IMR-90 (cell line): ENCODE measurements at regions not wholly inside any gene's neighbourhood (a gene's known extent, or its start where the extent isn't known, plus 50 kb on each side); places are given as distances from the start of the nearest gene placed in this dataset.

Experiments used
- ATAC-seq: fragments of 200-7000 bp; cut with Tn5 transposase; 2 replicates; pipeline ENCODE4 v1.9.1; 2020; ENCODE audit warnings: low read depth, mild to moderate bottlenecking, moderate library complexity
- BruUV-seq: library from RNA; stranded (reverse); fragments of 400-500 nt; replicated peaks from 2 replicates; lab custom pipeline; 2021; lab: Mats Ljungman, UMichigan
- CTCF ChIA-PET: fragments of 300-600 bp; formaldehyde crosslinking; extraction: SDS; loops from one replicate; lab custom pipeline; 2021; ENCODE audit warnings: antibody characterized with exemption; lab: Yijun Ruan, JAX
- POLR2A ChIA-PET: fragments of 300-600 bp; sonication (Branson Sonifier 250); formaldehyde crosslinking; loops from one replicate; lab custom pipeline; 2022; ENCODE audit warnings: antibody characterized with exemption; ENCODE audit not compliant: unreplicated experiment; lab: Charles Lee
- DNase-seq: peaks from one replicate; pipeline ENCODE4 v3.0.0; 2013
- H2AFZ ChIP-seq: replicated peaks from 2 replicates; pipeline ENCODE3; 2013; ENCODE audit warnings: low read length, mild to moderate bottlenecking; ENCODE audit not compliant: poor library complexity
- H2AK5ac ChIP-seq: 2 replicates; pipeline ENCODE4 v1.6.1; 2013; ENCODE audit warnings: low read depth, low read length, inconsistent platforms
- H2AK9ac ChIP-seq: replicated peaks from 2 replicates; pipeline ENCODE3; 2013; ENCODE audit warnings: mild to moderate bottlenecking, low read depth, low read length, moderate library complexity; ENCODE audit not compliant: poor library complexity
- H2BK120ac ChIP-seq: 2 replicates; pipeline ENCODE4 v1.6.1; 2013; ENCODE audit warnings: low read depth, low read length, inconsistent platforms
- H2BK15ac ChIP-seq: 3 replicates; pipeline ENCODE4 v1.6.1; 2013; ENCODE audit warnings: low read depth, low read length, inconsistent platforms
- H2BK20ac ChIP-seq: 2 replicates; pipeline ENCODE4 v1.6.1; 2013; ENCODE audit warnings: low read depth, mild to moderate bottlenecking, inconsistent platforms, low read length, moderate library complexity
- H2BK5ac ChIP-seq: 2 replicates; pipeline ENCODE4 v1.6.1; 2013; ENCODE audit warnings: mild to moderate bottlenecking, low read depth, low read length, inconsistent platforms; ENCODE audit not compliant: poor library complexity, severe bottlenecking
- H3K14ac ChIP-seq: replicated peaks from 2 replicates; pipeline ENCODE4 v1.6.1; 2013; ENCODE audit warnings: low read depth, low read length, inconsistent platforms
- H3K18ac ChIP-seq: 2 replicates; pipeline ENCODE4 v1.6.1; 2013; ENCODE audit warnings: low read depth, low read length, control low read depth
- H3K23ac ChIP-seq: 2 replicates; pipeline ENCODE4 v1.6.1; 2013; ENCODE audit warnings: low read depth, low read length, inconsistent platforms
- H3K27ac ChIP-seq: 2 replicates; pipeline ENCODE4 v1.5.1; 2013; ENCODE audit warnings: mild to moderate bottlenecking, control low read depth, low read length; ENCODE audit not compliant: insufficient read depth
- H3K27me3 ChIP-seq: 2 replicates; pipeline ENCODE4 v1.6.1; 2013; ENCODE audit warnings: low read length; ENCODE audit not compliant: control insufficient read depth, insufficient read depth
- H3K36me3 ChIP-seq: 2 replicates; pipeline ENCODE4 v1.6.1; 2013; ENCODE audit warnings: low read length, mixed read lengths; ENCODE audit not compliant: control insufficient read depth, insufficient read depth
- H3K4ac ChIP-seq: 2 replicates; pipeline ENCODE4 v1.6.1; 2013; ENCODE audit warnings: low read depth, low read length, inconsistent platforms
- H3K4me1 ChIP-seq: 2 replicates; pipeline ENCODE4 v1.6.1; 2013; ENCODE audit warnings: low read length, mixed read lengths; ENCODE audit not compliant: control insufficient read depth, insufficient read depth
- H3K4me2 ChIP-seq: 2 replicates; pipeline ENCODE4 v1.6.1; 2013; ENCODE audit warnings: low read depth, mild to moderate bottlenecking, control low read depth, low read length, moderate library complexity
- H3K4me3 ChIP-seq: 2 replicates; pipeline ENCODE4 v1.5.1; 2013; ENCODE audit warnings: low read depth, mild to moderate bottlenecking, control low read depth, low read length, moderate library complexity; ENCODE audit not compliant: insufficient read depth
- H3K56ac ChIP-seq: 2 replicates; pipeline ENCODE4 v1.6.1; 2013; ENCODE audit warnings: low read length, inconsistent platforms; ENCODE audit not compliant: insufficient read depth; ENCODE audit errors: extremely low read depth
- H3K79me1 ChIP-seq, 2 experiments: 2 replicates each; pipeline ENCODE4 v1.6.1; 2013; ENCODE audit warnings: low read length in 2 of 2, inconsistent platforms in 1 of 2, low read depth in 1 of 2
- H3K9ac ChIP-seq: 2 replicates; pipeline ENCODE4 v1.6.1; 2013; ENCODE audit warnings: low read depth, low read length, control low read depth
- H3K9me1 ChIP-seq: 2 replicates; pipeline ENCODE4 v1.6.1; 2013; ENCODE audit warnings: low read length, inconsistent platforms; ENCODE audit not compliant: insufficient read depth
- H3K9me3 ChIP-seq: 2 replicates; pipeline ENCODE4 v1.6.1; 2013; ENCODE audit warnings: low read length; ENCODE audit not compliant: control insufficient read depth, insufficient read depth
- H4K20me1 ChIP-seq: 2 replicates; pipeline ENCODE4 v1.6.1; 2013; ENCODE audit warnings: low read length, inconsistent platforms; ENCODE audit not compliant: insufficient read depth
- H4K5ac ChIP-seq: 2 replicates; pipeline ENCODE4 v1.6.1; 2013; ENCODE audit warnings: mild to moderate bottlenecking, low read depth, low read length, control low read depth
- H4K8ac ChIP-seq, 2 experiments: 2 replicates each; pipeline ENCODE4 v1.6.1; 2013; ENCODE audit warnings: low read depth in 2 of 2, low read length in 2 of 2, control low read depth in 1 of 2, inconsistent platforms in 1 of 2
- H4K91ac ChIP-seq: 2 replicates; pipeline ENCODE4 v1.6.1; 2013; ENCODE audit warnings: low read depth, low read length, inconsistent platforms; ENCODE audit not compliant: insufficient read depth
- BHLHE40 ChIP-seq: fragments of 150-350 bp; IDR thresholded peaks from 2 replicates; pipeline ENCODE4 v1.6.1; 2016; ENCODE audit warnings: mild to moderate bottlenecking, low read depth, low read length
- CEBPB ChIP-seq: IDR thresholded peaks from 2 replicates; pipeline ENCODE4 v1.6.1; 2012; ENCODE audit warnings: low read depth, low read length, improper control_type of control experiment
- ELK1 ChIP-seq: fragments of 150-350 bp; IDR thresholded peaks from 2 replicates; pipeline ENCODE4 v1.6.1; 2016; ENCODE audit warnings: low read depth, mild to moderate bottlenecking, low read length, moderate library complexity, borderline replicate concordance
- FOS ChIP-seq: fragments of 150-350 bp; IDR thresholded peaks from 2 replicates; pipeline ENCODE4 v1.6.1; 2016; ENCODE audit warnings: low read depth, low read length
- POLR2A ChIP-seq: IDR thresholded peaks from 2 replicates; pipeline ENCODE4 v1.6.1; 2012; ENCODE audit warnings: mild to moderate bottlenecking, low read depth, low read length
- WGBS, 2 experiments: methylation state at CpG; one replicate each; pipeline versions ENCODE4 v1.1.5 to v1.1.7; 2013; ENCODE audit warnings: missing lambda C conversion rate in 2 of 2; ENCODE audit not compliant: insufficient read length in 1 of 2; ENCODE audit errors: extremely low coverage in 2 of 2; 5-methylcytosine and 5-hydroxymethylcytosine counted together
- dilution Hi-C: fragments of 300-500 bp; cut with HindIII; formaldehyde crosslinking; loops from one replicate; pipeline ENCODE4 v1.14.3; 2018; ENCODE audit warnings: low sequenced_read_pairs; ENCODE audit not compliant: unreplicated experiment
- in situ Hi-C: fragments of 300-500 bp; cut with MboI; formaldehyde crosslinking; loops from 3 replicates; pipeline ENCODE4 v1.14.3; 2019; ENCODE audit warnings: low sequenced_read_pairs, inconsistent platforms, mixed read lengths
- intact Hi-C: fragments of 100-400 bp; cut with micrococcal nuclease; formaldehyde crosslinking; loops from 2 replicates; pipeline ENCODE4 v1.10.0; 2022

DNA sequence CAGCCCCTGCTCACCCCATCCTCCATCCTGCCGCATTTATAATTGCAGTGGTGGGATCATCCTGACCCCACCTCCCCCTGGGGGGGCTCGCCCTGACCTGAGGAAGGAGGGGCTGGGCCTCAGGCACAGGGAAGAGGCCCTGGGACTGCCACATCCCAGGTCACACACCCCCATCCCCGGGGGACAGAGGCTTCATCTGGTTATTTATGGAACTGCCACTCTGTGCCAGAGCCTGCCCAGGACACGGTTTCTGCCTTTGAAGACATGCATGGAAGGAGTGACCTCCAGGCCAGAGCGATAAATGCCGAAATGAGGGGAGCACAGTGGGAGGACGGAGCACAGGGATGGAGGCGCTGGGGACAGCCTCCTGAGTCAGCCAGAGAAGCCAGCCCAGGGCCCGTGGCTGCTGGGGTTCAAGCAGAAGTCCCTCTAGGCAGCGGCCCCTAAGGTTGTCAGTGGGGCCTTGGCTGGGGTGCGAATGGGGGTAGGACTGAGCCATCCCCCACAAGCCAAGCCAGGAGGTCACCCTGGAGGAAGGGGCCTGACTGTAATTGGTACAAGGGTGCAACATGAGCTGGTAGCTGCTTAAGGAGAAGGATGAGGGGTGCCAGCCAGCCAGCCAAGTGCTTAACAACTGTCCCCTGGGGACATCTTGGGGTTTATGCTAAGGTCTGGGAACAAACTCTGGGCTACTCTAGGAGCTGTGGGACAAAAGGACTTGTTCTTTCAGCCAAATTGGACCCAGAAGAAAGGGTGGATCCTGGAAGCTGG lies 51.4 kb upstream of the SHISAL1 start:
- H2AK9ac ChIP-seq, result peak overlapping the region; percentile 12
- H3K56ac ChIP-seq, result peak overlapping the region; percentile 22
- no peak overlapping the region for H3K4me3 ChIP-seq
- H2BK5ac ChIP-seq, result peak overlapping the region; percentile 44
- H4K8ac ChIP-seq, result peak overlapping the region; percentile 92
- DNase-seq (no peak), ATAC-seq (no peak)
- H3K27ac ChIP-seq, result peak overlapping the region; percentile 75
- H3K79me1 ChIP-seq, result peaks cover 0 to 5% of the 10 kb centered on the region in 2 experiments; a peak in 1 of 4 replicates
- POLR2A ChIA-PET, result no interaction called here
- peak overlapping the region; percentile 64; the same call in 1 of the 2 replicates for H3K23ac ChIP-seq
- CTCF ChIA-PET, result interaction anchor here (0.6 kb wide), 1 partner anchor 254 kb away, joined by 5 read pairs; no protein-coding TSS in a partner anchor
- TF ChIP-seq BHLHE40 (no peak), ELK1 (no peak), FOS (no peak), CEBPB (no peak), POLR2A (no peak)
- peak overlapping the region; percentile 96 for H2BK20ac ChIP-seq
- peak overlapping the region; percentile 90 for H3K4ac ChIP-seq
- dilution Hi-C loops, result no loop called here
- WGBS, 2 experiments, result 90% methylated on average over 2 of the region's 11 CpGs; no CpG with 5 or more reads in 1 of the 2 experiments
- BruUV-seq, result no TSS peak
- H3K27me3 ChIP-seq, result no peaks in the 10 kb centered on the region
- H4K5ac ChIP-seq, result peak overlapping the region; percentile 34
- H2BK120ac ChIP-seq, result peak overlapping the region; percentile 85
- peaks cover 23% of the 10 kb centered on the region for H3K9me1 ChIP-seq
- H3K18ac ChIP-seq, result peak overlapping the region; percentile 51
- in situ Hi-C loops, result no loop called here
- H3K9ac ChIP-seq, result no peak overlapping the region
- H3K4me1 ChIP-seq, result peaks cover 48% of the 10 kb centered on the region
- H2BK15ac ChIP-seq, result peak overlapping the region; percentile 81; the same call in 2 of the 3 replicates
- peak overlapping the region; percentile 15; the same call in 1 of the 2 replicates for H3K4me2 ChIP-seq
- peak overlapping the region; percentile 97 for H4K91ac ChIP-seq
- peak overlapping the region; percentile 72 for H3K14ac ChIP-seq
- H3K9me3 ChIP-seq, result no peaks in the 10 kb centered on the region
- no peaks in the 10 kb centered on the region for H4K20me1 ChIP-seq
- H2AK5ac ChIP-seq, result peak overlapping the region; percentile 93
- intact Hi-C loops, result loop anchor here (1.0 to 10.0 kb wide), 3 partner anchors 83 to 186 kb away; no protein-coding TSS in a partner anchor
- H2AFZ ChIP-seq, result peak overlapping the region; percentile 17
- H3K36me3 ChIP-seq, result no peaks in the 10 kb centered on the region
